ENCODE measurements at regions not wholly inside any gene's neighbourhood (a gene's known extent, or its start where the extent isn't known, plus 50 kb on each side); places are given as distances from the start of the nearest gene placed in this dataset.

DNA sequence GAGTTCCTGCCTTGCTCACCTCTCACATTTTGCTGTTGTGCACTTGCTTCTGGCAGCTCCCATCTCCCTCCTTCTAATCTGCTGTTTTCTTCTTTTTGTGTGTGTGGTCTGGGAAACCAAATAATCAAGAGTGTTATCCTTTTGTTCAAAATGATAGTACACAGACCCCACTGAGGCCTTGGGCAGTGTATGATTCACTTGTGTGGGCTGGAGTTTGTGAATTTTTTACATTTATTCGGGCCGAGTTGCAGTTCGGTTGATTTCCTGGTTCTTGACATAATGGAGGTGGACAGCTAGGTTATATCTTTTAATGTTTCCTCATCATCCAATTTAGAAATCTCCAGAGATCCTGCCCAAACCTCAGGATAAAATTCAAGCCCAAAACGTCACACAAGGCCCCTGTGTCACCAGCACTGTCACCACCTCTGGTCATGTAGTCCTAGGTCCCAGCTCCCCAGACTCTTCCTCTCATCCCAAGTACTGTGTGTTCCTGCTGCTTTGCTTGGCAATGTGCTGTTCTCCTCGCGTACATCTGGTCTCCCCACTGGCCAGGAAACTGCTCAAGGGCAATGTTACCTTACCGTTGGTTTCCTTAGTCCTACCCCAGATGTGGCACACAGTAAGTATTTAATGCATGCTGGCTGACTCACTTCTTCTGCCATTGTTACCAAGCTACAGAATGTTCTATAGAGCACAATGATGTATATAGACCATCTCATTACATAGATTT lies 55.7 kb upstream of the PHACTR2 start:
- no peak for TF ChIP-seq EZH2 (IDR thresholded peaks at IDR 0.05)
- TF ChIP-seq, protein P1, sequence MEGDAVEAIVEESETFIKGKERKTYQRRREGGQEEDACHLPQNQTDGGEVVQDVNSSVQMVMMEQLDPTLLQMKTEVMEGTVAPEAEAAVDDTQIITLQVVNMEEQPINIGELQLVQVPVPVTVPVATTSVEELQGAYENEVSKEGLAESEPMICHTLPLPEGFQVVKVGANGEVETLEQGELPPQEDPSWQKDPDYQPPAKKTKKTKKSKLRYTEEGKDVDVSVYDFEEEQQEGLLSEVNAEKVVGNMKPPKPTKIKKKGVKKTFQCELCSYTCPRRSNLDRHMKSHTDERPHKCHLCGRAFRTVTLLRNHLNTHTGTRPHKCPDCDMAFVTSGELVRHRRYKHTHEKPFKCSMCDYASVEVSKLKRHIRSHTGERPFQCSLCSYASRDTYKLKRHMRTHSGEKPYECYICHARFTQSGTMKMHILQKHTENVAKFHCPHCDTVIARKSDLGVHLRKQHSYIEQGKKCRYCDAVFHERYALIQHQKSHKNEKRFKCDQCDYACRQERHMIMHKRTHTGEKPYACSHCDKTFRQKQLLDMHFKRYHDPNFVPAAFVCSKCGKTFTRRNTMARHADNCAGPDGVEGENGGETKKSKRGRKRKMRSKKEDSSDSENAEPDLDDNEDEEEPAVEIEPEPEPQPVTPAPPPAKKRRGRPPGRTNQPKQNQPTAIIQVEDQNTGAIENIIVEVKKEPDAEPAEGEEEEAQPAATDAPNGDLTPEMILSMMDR (IDR thresholded peaks at IDR 0.05): no peak
- no peak for TF ChIP-seq EZH2phosphoT487 (IDR thresholded peaks at IDR 0.05)
